Activated effector memory CD4-positive, alpha-beta T cell treated with Interleukin-2 at 50 U/mL for 16 hours (primary cell): ENCODE measurements at regions not wholly inside any gene's neighbourhood (a gene's known extent, or its start where the extent isn't known, plus 50 kb on each side); places are given as distances from the start of the nearest gene placed in this dataset.

Source experiments
- DNase-seq: peaks from one replicate; pipeline ENCODE4 v3.0.0-alpha.2; 2020

GRCh38 chr3:102123590-102124190 is 274.4 kb downstream of the NFKBIZ start:
- no peak for DNase-seq

- no peak for DNase-seq
Measured at GRCh38 chr3:102124282-102124681, 275.0 kb downstream of the NFKBIZ start.

GRCh38 chr3:102124704-102125103 is 275.4 kb downstream of the NFKBIZ start:
- no peak for DNase-seq

GRCh38 chr3:102125197-102125993 is 276.1 kb downstream of the NFKBIZ start:
- no peak for DNase-seq

- DNase-seq, result no peak
Measured at GRCh38 chr3:102125994-102126368, 276.7 kb downstream of the NFKBIZ start.

GRCh38 chr3:102129760-102130608 is 280.7 kb downstream of the NFKBIZ start:
- DNase-seq, result no peak

- DNase-seq, result no peak
Measured at GRCh38 chr3:102132370-102132769, 283.1 kb downstream of the NFKBIZ start.

- DNase-seq, result no peak
Measured at GRCh38 chr3:102133376-102133775, 284.1 kb downstream of the NFKBIZ start.

GRCh38 chr3:102135316-102135715 is 286.0 kb downstream of the NFKBIZ start:
- no peak for DNase-seq

- DNase-seq, result no peak
Measured at GRCh38 chr3:102136183-102136582, 286.9 kb downstream of the NFKBIZ start.

- DNase-seq, result no peak
Measured at GRCh38 chr3:102140116-102140515, 290.8 kb downstream of the NFKBIZ start.

- no peak for DNase-seq
Measured at GRCh38 chr3:102141096-102141927, 292.0 kb downstream of the NFKBIZ start.

- DNase-seq, result no peak
Measured at GRCh38 chr3:102141928-102142239, 292.6 kb downstream of the NFKBIZ start.

GRCh38 chr3:102142379-102143060 is 292.3 kb upstream of the ZPLD1 start:
- no peak for DNase-seq

- DNase-seq, result no peak
Measured at GRCh38 chr3:102143536-102143935, 291.3 kb upstream of the ZPLD1 start.

- no peak for DNase-seq
Measured at GRCh38 chr3:102144063-102144462, 290.8 kb upstream of the ZPLD1 start.

- DNase-seq, result no peak
Measured at GRCh38 chr3:102148598-102149337, 286.0 kb upstream of the ZPLD1 start.

- no peak for DNase-seq
Measured at GRCh38 chr3:102151935-102152334, 282.9 kb upstream of the ZPLD1 start.

- DNase-seq, result no peak
Measured at GRCh38 chr3:102156426-102156825, 278.4 kb upstream of the ZPLD1 start.

- DNase-seq, result no peak
Measured at GRCh38 chr3:102158080-102158740, 276.6 kb upstream of the ZPLD1 start.

GRCh38 chr3:102159810-102160451 is 274.9 kb upstream of the ZPLD1 start:
- no peak for DNase-seq
